Activated CD8-positive, alpha-beta memory T cell treated with anti-CD3 and anti-CD28 coated beads, Interleukin-2, amount 50 U/mL, for 24 hours (primary cell): ENCODE measurements at regions not wholly inside any gene's neighbourhood (a gene's known extent, or its start where the extent isn't known, plus 50 kb on each side); places are given as distances from the start of the nearest gene placed in this dataset.
"Not testable (repeated sequence)": the region's sequence is repeated elsewhere in the genome, so short reads cannot be mapped to it uniquely, and the experiment has no call there.

Source experiments
- DNase-seq: peaks from one replicate; pipeline ENCODE4 v3.0.0-alpha.2; 2020; ENCODE audit errors: extremely low read depth

- no peak for DNase-seq
Observed at GRCh38 chr16:17748044-17748719, 277.4 kb upstream of the XYLT1 start.

- DNase-seq = no peak
Observed at GRCh38 chr16:17747081-17747756, 276.5 kb upstream of the XYLT1 start.

- no peak for DNase-seq
Observed at GRCh38 chr16:17744921-17745572, 274.3 kb upstream of the XYLT1 start.

GRCh38 chr16:17743578-17743977 is 272.8 kb upstream of the XYLT1 start:
- DNase-seq = no peak

GRCh38 chr16:17743158-17743557 is 272.4 kb upstream of the XYLT1 start:
- no peak for DNase-seq

- DNase-seq = not testable (repeated sequence)
Observed at GRCh38 chr16:17735099-17735498, 264.3 kb upstream of the XYLT1 start.

- DNase-seq = no peak
Observed at GRCh38 chr16:17729820-17730219, 259.1 kb upstream of the XYLT1 start.

GRCh38 chr16:17728196-17728595 is 257.4 kb upstream of the XYLT1 start:
- no peak for DNase-seq

GRCh38 chr16:17724242-17724898 is 253.6 kb upstream of the XYLT1 start:
- no peak for DNase-seq

- no peak for DNase-seq
Observed at GRCh38 chr16:17723531-17724134, 252.9 kb upstream of the XYLT1 start.

GRCh38 chr16:17718495-17718894 is 247.7 kb upstream of the XYLT1 start:
- no peak for DNase-seq

GRCh38 chr16:17705847-17706246 is 235.1 kb upstream of the XYLT1 start:
- DNase-seq = no peak

- DNase-seq = no peak
Observed at GRCh38 chr16:17696616-17697015, 225.9 kb upstream of the XYLT1 start.

- no peak for DNase-seq
Observed at GRCh38 chr16:17692484-17692883, 221.7 kb upstream of the XYLT1 start.

GRCh38 chr16:17691899-17692176 is 221.1 kb upstream of the XYLT1 start:
- no peak for DNase-seq

- no peak for DNase-seq
Observed at GRCh38 chr16:17691106-17691898, 220.5 kb upstream of the XYLT1 start.

- no peak for DNase-seq
Observed at GRCh38 chr16:17685447-17685846, 214.7 kb upstream of the XYLT1 start.

- no peak for DNase-seq
Observed at GRCh38 chr16:17683281-17683680, 212.5 kb upstream of the XYLT1 start.

GRCh38 chr16:17676171-17676570 is 205.4 kb upstream of the XYLT1 start:
- no peak for DNase-seq

GRCh38 chr16:17668386-17668785 is 197.6 kb upstream of the XYLT1 start:
- DNase-seq = no peak

GRCh38 chr16:17666293-17666692 is 195.5 kb upstream of the XYLT1 start:
- DNase-seq = no peak

GRCh38 chr16:17658881-17659280 is 188.1 kb upstream of the XYLT1 start:
- DNase-seq = no peak
